ENCODE measurements at regions not wholly inside any gene's neighbourhood (a gene's known extent, or its start where the extent isn't known, plus 50 kb on each side); places are given as distances from the start of the nearest gene placed in this dataset.

DNA sequence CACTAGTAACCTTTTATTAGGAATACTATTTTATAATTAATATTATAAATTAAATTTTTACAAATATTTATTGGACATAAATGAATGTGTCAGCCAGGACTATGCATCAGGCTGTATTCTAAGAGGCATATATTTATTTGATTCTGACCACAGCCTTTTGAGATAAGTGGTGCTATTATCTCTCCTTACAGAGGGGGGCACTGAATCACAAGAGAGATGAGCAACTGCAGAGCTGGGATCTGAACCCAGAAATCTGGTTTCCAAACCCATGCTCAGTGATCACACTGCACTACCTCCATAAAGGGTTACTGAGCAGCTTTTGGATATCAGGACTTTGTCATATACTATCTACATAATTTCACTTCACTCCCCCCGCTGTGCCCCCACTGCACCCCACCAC lies 322.0 kb downstream of the TMA16 start:
- H3K9me3 ChIP-seq: no peaks in the 10 kb centered on the region
- no peak overlapping the region for H3K27ac ChIP-seq
- no peak overlapping the region for H3K4me2 ChIP-seq
- POLR2A ChIA-PET: no interaction called here
- DNase-seq (ENCODE audit: low read depth in 1 of 2, low spot score in 1 of 2) (no peak), ATAC-seq (no peak), FAIRE-seq (no peak)
- 0% methylated on average over 1 of the region's 1 CpG for WGBS (ENCODE audit: missing lambda C conversion rate)
- TF ChIP-seq, protein P1, sequence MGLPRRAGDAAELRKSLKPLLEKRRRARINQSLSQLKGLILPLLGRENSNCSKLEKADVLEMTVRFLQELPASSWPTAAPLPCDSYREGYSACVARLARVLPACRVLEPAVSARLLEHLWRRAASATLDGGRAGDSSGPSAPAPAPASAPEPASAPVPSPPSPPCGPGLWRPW (IDR thresholded peaks at IDR 0.05): no peak
- TF ChIP-seq EHF (CRISPR knock-in tag; IDR thresholded peaks at IDR 0.05) (no peak), NR3C1 (IDR thresholded peaks at IDR 0.05) (no peak), FOSL2 (IDR thresholded peaks at IDR 0.05) (no peak), FOSL2 (CRISPR knock-in tag; IDR thresholded peaks at IDR 0.05) (no peak), CBX2 (IDR thresholded peaks at IDR 0.05; ENCODE audit: borderline replicate concordance, low read depth) (no peak)
- CTCF ChIA-PET: no interaction called here
- no peaks in the 10 kb centered on the region for H3K4me1 ChIP-seq
- no peak overlapping the region for H3K4me3 ChIP-seq

DNA sequence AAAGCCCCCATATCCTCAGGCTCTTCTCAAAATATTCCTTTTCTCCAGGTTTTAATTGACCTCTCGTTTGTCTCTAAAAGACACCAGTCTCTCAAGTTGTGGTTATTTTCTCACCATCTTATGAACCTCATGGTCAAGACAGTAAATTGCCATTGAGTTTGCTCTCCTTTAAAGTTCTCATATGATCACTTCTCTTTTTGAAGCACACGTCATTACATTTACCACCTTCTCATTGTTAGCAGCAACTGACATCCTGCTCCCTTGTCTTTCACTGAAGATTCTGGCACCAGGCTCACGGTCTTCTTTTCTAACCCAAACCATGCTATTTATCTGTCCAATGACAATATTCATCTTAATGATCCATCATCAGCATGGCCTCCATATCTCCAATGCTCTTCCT lies 324.2 kb downstream of the TMA16 start:
- DNase-seq (ENCODE audit: low read depth in 1 of 2, low spot score in 1 of 2) (no peak), ATAC-seq (no peak), FAIRE-seq (no peak)
- no peak for TF ChIP-seq TP53 (CRISPR knock-in tag; IDR thresholded peaks at IDR 0.05)
- no peak for TF ChIP-seq RAD21 (conservative IDR thresholded peaks at IDR 0.05 in 1 of 2, IDR thresholded peaks at IDR 0.05 in 1 of 2)
- no peak for TF ChIP-seq ZNF302 (CRISPR knock-in tag; IDR thresholded peaks at IDR 0.05)
- TF ChIP-seq CEBPB (IDR thresholded peaks at IDR 0.05): no peak
- TF ChIP-seq RARB (CRISPR knock-in tag; IDR thresholded peaks at IDR 0.05): no peak
- TF ChIP-seq, protein P2, sequence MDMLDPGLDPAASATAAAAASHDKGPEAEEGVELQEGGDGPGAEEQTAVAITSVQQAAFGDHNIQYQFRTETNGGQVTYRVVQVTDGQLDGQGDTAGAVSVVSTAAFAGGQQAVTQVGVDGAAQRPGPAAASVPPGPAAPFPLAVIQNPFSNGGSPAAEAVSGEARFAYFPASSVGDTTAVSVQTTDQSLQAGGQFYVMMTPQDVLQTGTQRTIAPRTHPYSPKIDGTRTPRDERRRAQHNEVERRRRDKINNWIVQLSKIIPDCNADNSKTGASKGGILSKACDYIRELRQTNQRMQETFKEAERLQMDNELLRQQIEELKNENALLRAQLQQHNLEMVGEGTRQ (IDR thresholded peaks at IDR 0.05): no peak
- TF ChIP-seq EP300 (IDR thresholded peaks at IDR 0.05): no peak
- no peak for TF ChIP-seq RNF2 (IDR thresholded peaks at IDR 0.05; ENCODE audit: borderline replicate concordance, low read depth)
- TF ChIP-seq, protein P3, sequence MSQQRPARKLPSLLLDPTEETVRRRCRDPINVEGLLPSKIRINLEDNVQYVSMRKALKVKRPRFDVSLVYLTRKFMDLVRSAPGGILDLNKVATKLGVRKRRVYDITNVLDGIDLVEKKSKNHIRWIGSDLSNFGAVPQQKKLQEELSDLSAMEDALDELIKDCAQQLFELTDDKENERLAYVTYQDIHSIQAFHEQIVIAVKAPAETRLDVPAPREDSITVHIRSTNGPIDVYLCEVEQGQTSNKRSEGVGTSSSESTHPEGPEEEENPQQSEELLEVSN (IDR thresholded peaks at IDR 0.05; ENCODE audit: borderline replicate concordance, low read depth): no peak
- TF ChIP-seq POLR2A (IDR thresholded peaks at IDR 0.05; ENCODE audit: low read length): no peak
- no peak for TF ChIP-seq JUNB (IDR thresholded peaks at IDR 0.05)
- TF ChIP-seq MAFK (IDR thresholded peaks at IDR 0.05; ENCODE audit: partially characterized antibody): no peak
- TF ChIP-seq FOXS1 (CRISPR knock-in tag; IDR thresholded peaks at IDR 0.05): no peak
- TF ChIP-seq FOSB (CRISPR knock-in tag; IDR thresholded peaks at IDR 0.05): no peak
- no peak for TF ChIP-seq EHF (CRISPR knock-in tag; IDR thresholded peaks at IDR 0.05)
- no peak for TF ChIP-seq SREBF2 (IDR thresholded peaks at IDR 0.05)
- no peak for TF ChIP-seq CBX2 (IDR thresholded peaks at IDR 0.05; ENCODE audit: borderline replicate concordance, low read depth)
- no peak for TF ChIP-seq JUN (IDR thresholded peaks at IDR 0.05)
- TF ChIP-seq HOXB13 (CRISPR knock-in tag; IDR thresholded peaks at IDR 0.05; ENCODE audit: low read depth): no peak
- TF ChIP-seq NR3C1 (IDR thresholded peaks at IDR 0.05): no peak
- Histone ChIP-seq H3K27ac (no peak overlapping the region), H3K4me2 (no peak overlapping the region), H3K9me3 (no peaks in the 10 kb centered on the region), H3K4me3 (no peak overlapping the region), H3K4me1 (no peaks in the 10 kb centered on the region)
- ChIA-PET CTCF (no interaction called here), POLR2A (no interaction called here)
- 2% methylated on average over 3 of the region's 3 CpGs for WGBS (ENCODE audit: missing lambda C conversion rate)

DNA sequence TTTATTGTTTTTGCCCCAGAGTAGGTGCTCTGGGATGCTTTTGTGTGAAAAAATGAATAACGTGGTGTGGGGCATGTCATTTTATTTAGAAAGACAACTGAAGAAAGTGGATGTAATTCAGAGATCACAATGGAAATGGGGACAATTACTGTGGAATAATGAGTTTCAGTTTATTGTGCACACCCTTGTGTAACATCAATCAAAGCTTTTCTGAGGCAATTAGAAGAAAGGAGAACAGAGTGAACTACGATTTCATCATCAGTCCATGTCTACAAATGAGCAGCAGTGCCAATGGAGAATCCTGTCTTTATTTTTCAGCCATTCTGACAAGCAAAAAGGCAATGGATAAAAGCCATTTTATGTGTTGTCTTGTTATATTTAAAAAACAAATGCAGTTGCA lies 339.2 kb downstream of the TMA16 start:
- no peak for ATAC-seq

More for the DNA sequence above, 339.2 kb downstream of the TMA16 start:
- CTCF ChIA-PET: no interaction called here
- 0% methylated on average over 2 of the region's 2 CpGs for WGBS (ENCODE audit: missing lambda C conversion rate)
- Histone ChIP-seq H3K4me2 (no peak overlapping the region), H3K4me3 (no peak overlapping the region), H3K27ac (no peak overlapping the region), H3K4me1 (no peaks in the 10 kb centered on the region), H3K9me3 (no peaks in the 10 kb centered on the region)
- TF ChIP-seq, protein P1 (IDR thresholded peaks at IDR 0.05): no peak
- TF ChIP-seq FOXS1 (CRISPR knock-in tag; IDR thresholded peaks at IDR 0.05): no peak
- TF ChIP-seq RFX5 (IDR thresholded peaks at IDR 0.05): no peak
- no peak for TF ChIP-seq MYC (IDR thresholded peaks at IDR 0.05; ENCODE audit: borderline replicate concordance, low read length)
- TF ChIP-seq, protein P4, sequence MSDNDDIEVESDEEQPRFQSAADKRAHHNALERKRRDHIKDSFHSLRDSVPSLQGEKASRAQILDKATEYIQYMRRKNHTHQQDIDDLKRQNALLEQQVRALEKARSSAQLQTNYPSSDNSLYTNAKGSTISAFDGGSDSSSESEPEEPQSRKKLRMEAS (IDR thresholded peaks at IDR 0.05): no peak
- no peak for TF ChIP-seq CEBPB (IDR thresholded peaks at IDR 0.05)
- TF ChIP-seq, protein P5, sequence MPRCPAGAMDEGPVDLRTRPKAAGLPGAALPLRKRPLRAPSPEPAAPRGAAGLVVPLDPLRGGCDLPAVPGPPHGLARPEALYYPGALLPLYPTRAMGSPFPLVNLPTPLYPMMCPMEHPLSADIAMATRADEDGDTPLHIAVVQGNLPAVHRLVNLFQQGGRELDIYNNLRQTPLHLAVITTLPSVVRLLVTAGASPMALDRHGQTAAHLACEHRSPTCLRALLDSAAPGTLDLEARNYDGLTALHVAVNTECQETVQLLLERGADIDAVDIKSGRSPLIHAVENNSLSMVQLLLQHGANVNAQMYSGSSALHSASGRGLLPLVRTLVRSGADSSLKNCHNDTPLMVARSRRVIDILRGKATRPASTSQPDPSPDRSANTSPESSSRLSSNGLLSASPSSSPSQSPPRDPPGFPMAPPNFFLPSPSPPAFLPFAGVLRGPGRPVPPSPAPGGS (IDR thresholded peaks at IDR 0.05): no peak
- no peak for TF ChIP-seq CBX8 (IDR thresholded peaks at IDR 0.05)
- TF ChIP-seq, protein P6, sequence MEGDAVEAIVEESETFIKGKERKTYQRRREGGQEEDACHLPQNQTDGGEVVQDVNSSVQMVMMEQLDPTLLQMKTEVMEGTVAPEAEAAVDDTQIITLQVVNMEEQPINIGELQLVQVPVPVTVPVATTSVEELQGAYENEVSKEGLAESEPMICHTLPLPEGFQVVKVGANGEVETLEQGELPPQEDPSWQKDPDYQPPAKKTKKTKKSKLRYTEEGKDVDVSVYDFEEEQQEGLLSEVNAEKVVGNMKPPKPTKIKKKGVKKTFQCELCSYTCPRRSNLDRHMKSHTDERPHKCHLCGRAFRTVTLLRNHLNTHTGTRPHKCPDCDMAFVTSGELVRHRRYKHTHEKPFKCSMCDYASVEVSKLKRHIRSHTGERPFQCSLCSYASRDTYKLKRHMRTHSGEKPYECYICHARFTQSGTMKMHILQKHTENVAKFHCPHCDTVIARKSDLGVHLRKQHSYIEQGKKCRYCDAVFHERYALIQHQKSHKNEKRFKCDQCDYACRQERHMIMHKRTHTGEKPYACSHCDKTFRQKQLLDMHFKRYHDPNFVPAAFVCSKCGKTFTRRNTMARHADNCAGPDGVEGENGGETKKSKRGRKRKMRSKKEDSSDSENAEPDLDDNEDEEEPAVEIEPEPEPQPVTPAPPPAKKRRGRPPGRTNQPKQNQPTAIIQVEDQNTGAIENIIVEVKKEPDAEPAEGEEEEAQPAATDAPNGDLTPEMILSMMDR (IDR thresholded peaks at IDR 0.05): no peak
- no peak for TF ChIP-seq TP53 (CRISPR knock-in tag; IDR thresholded peaks at IDR 0.05)
- no peak for TF ChIP-seq MAZ (IDR thresholded peaks at IDR 0.05; ENCODE audit: borderline replicate concordance, low read depth, low read length)
- no peak for DNase-seq (ENCODE audit: low read depth in 1 of 2, low spot score in 1 of 2)
- FAIRE-seq: no peak
- POLR2A ChIA-PET: no interaction called here

Measured in A549 (cell line).